SU-DHL-6 (cell line): ENCODE measurements at regions not wholly inside any gene's neighbourhood (a gene's known extent, or its start where the extent isn't known, plus 50 kb on each side); places are given as distances from the start of the nearest gene placed in this dataset.

Source experiments
- CTCF ChIP-seq: fragments of 200-600 bp; sonication (generic); IDR thresholded peaks from one replicate; pipeline ENCODE4 v1.5.1; 2017; ENCODE audit warnings: antibody characterized with exemption, mild to moderate bottlenecking, low read length, moderate library complexity; ENCODE audit not compliant: insufficient read depth, poor library complexity, severe bottlenecking
- EZH2phosphoT487 ChIP-seq: fragments of 200-600 bp; sonication (generic), shearing (Covaris generic); conservative IDR thresholded peaks from 2 replicates; pipeline ENCODE4 v1.6.1; 2018; ENCODE audit warnings: mild to moderate bottlenecking, antibody characterized with exemption, low read length, moderate library complexity, mixed read lengths

GRCh38 chr1:99177465-99177864 lies 86.8 kb upstream of the PLPPR4 start:
- TF ChIP-seq CTCF (no peak), EZH2phosphoT487 (no peak)
